ELR (cell line): ENCODE measurements at regions not wholly inside any gene's neighbourhood (a gene's known extent, or its start where the extent isn't known, plus 50 kb on each side); places are given as distances from the start of the nearest gene placed in this dataset.
"Not testable (repeated sequence)": the region's sequence is repeated elsewhere in the genome, so short reads cannot be mapped to it uniquely, and the experiment has no call there.

Source experiments
- DNase-seq: peaks from one replicate; pipeline ENCODE4 v3.0.0-alpha.2; 2015; ENCODE audit warnings: low read depth

GRCh38 chrX:76509775-76510174, 82.3 kb downstream of the MAGEE1 start:
- DNase-seq, result no peak

GRCh38 chrX:76517544-76517943, 90.0 kb downstream of the MAGEE1 start:
- no peak for DNase-seq

GRCh38 chrX:76520273-76521054, 93.0 kb downstream of the MAGEE1 start:
- no peak for DNase-seq

- not testable (repeated sequence) for DNase-seq
Observed at GRCh38 chrX:76535675-76536074, 108.2 kb downstream of the MAGEE1 start.

- no peak for DNase-seq
Observed at GRCh38 chrX:76538860-76539259, 111.3 kb downstream of the MAGEE1 start.

- not testable (repeated sequence) for DNase-seq
Observed at GRCh38 chrX:76543381-76543780, 115.9 kb downstream of the MAGEE1 start.

- DNase-seq, result no peak
Observed at GRCh38 chrX:76550016-76550415, 122.5 kb downstream of the MAGEE1 start.

GRCh38 chrX:76555269-76555668, 127.8 kb downstream of the MAGEE1 start:
- no peak for DNase-seq

GRCh38 chrX:76555816-76556215, 128.3 kb downstream of the MAGEE1 start:
- DNase-seq, result peak; percentile 30

GRCh38 chrX:76564842-76565241, 137.3 kb downstream of the MAGEE1 start:
- not testable (repeated sequence) for DNase-seq

GRCh38 chrX:76605390-76605789, 177.9 kb downstream of the MAGEE1 start:
- DNase-seq, result no peak

- DNase-seq, result no peak
Observed at GRCh38 chrX:76617020-76617419, 189.5 kb downstream of the MAGEE1 start.

GRCh38 chrX:76643590-76643989, 216.1 kb downstream of the MAGEE1 start:
- DNase-seq, result no peak

GRCh38 chrX:76651369-76651768, 223.9 kb downstream of the MAGEE1 start:
- not testable (repeated sequence) for DNase-seq

GRCh38 chrX:76657499-76657898, 230.0 kb downstream of the MAGEE1 start:
- no peak for DNase-seq
